Upper lobe of left lung (tissue), 6 donors: ENCODE measurements at regions not wholly inside any gene's neighbourhood (a gene's known extent, or its start where the extent isn't known, plus 50 kb on each side); places are given as distances from the start of the nearest gene placed in this dataset.

Source experiments
- ATAC-seq, 2 donors: fragments of 200-7000 bp; cut with Tn5 transposase; one replicate each; pipeline ENCODE4 v1.9.1; 2022; ENCODE audit warnings: mild to moderate bottlenecking in 2 of 2, moderate library complexity in 2 of 2; ENCODE audit not compliant: low FRiP score in 2 of 2
- DNase-seq, 2 donors: peaks; one replicate each; pipeline ENCODE4 v3.0.0-alpha.2; 2019 to 2020
- H3K27ac ChIP-seq, 4 donors: fragments of 200-600 bp; sonication (generic); one replicate each; pipeline ENCODE4 v1.5.1; 2016 to 2019
- H3K27me3 ChIP-seq, 4 donors: fragments of 200-600 bp; sonication (generic); one replicate each; pipeline ENCODE4 v1.5.1; 2017 to 2019
- H3K36me3 ChIP-seq, 4 donors: fragments of 200-600 bp; sonication (generic); one replicate each; pipeline ENCODE4 v1.5.1; 2016 to 2019
- H3K4me1 ChIP-seq, 4 donors: fragments of 200-600 bp; sonication (generic); one replicate each; pipeline ENCODE4 v1.5.1; 2018 to 2019
- H3K4me3 ChIP-seq, 4 donors: fragments of 200-600 bp; sonication (generic); one replicate each; pipeline ENCODE4 v1.5.1; 2017 to 2019; ENCODE audit warnings: mild to moderate bottlenecking in 2 of 4, moderate library complexity in 1 of 4
- H3K9me3 ChIP-seq, 4 donors: fragments of 200-600 bp; sonication (generic); one replicate each; pipeline ENCODE4 v1.5.1; 2018 to 2019
- EP300 ChIP-seq, 4 donors: sonication (generic); formaldehyde crosslinking; IDR thresholded peaks; one replicate each; pipeline ENCODE4 v1.5.1; 2017; ENCODE audit warnings: antibody characterized with exemption in 4 of 4, control low read depth in 2 of 4
- POLR2A ChIP-seq, 4 donors: fragments of 450-650 bp; IDR thresholded peaks; one replicate each; pipeline ENCODE4 v1.5.1; 2016 to 2017; ENCODE audit warnings: antibody characterized with exemption in 4 of 4, mild to moderate bottlenecking in 2 of 4
- POLR2AphosphoS5 ChIP-seq, 2 donors: sonication (generic); formaldehyde crosslinking; IDR thresholded peaks; one replicate each; pipeline ENCODE4 v1.5.1; 2017; ENCODE audit warnings: antibody characterized with exemption in 2 of 2
- WGBS, 2 donors: methylation state at CpG; one replicate each; pipeline ENCODE4 v1.1.5; 2017 to 2018; 5-methylcytosine and 5-hydroxymethylcytosine counted together
- TF ChIP-seq, protein P1 (sequence below), 6 experiments: fragments of 450-650 bp in 4 of 6; fragments of 200-600 bp in 2 of 6; sonication (generic) in 2 of 6; IDR thresholded peaks; one replicate each; pipeline ENCODE4 v1.5.1; 2016 to 2019; ENCODE audit warnings: antibody characterized with exemption in 6 of 6
- donor health status: DM: no; HTN: no; CAD: no; lungs with moderate emphysema.
- donor health status: DM: no; HTN: yes; CAD: no; lungs with severe emphysema.

DNA sequence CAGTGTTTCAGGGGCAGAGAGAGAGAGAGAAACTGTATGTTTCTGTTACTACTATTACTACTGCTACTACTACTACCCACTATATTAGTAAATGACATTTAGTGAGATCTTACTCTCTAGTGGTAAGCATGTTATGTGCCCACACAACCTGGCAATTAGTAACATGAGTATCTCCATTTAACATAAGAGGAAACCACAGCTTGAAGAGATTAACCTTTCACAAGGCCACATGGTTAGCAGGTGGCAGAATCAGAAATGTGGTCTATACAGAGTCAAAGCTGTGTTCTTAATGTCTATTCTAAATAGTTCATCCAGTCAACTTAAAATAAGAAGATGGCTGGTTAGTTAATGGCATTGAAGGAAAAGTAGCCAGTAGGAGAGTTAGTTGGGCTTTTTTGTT is 961.6 kb downstream of the MCTP2 start:
- DNase-seq, result no peak
- TF ChIP-seq EP300 (IDR thresholded peaks at IDR 0.05), result no peak
- TF ChIP-seq POLR2AphosphoS5 (IDR thresholded peaks at IDR 0.05), result no peak
- no peak for TF ChIP-seq POLR2A (IDR thresholded peaks at IDR 0.05)
- TF ChIP-seq, protein P1, sequence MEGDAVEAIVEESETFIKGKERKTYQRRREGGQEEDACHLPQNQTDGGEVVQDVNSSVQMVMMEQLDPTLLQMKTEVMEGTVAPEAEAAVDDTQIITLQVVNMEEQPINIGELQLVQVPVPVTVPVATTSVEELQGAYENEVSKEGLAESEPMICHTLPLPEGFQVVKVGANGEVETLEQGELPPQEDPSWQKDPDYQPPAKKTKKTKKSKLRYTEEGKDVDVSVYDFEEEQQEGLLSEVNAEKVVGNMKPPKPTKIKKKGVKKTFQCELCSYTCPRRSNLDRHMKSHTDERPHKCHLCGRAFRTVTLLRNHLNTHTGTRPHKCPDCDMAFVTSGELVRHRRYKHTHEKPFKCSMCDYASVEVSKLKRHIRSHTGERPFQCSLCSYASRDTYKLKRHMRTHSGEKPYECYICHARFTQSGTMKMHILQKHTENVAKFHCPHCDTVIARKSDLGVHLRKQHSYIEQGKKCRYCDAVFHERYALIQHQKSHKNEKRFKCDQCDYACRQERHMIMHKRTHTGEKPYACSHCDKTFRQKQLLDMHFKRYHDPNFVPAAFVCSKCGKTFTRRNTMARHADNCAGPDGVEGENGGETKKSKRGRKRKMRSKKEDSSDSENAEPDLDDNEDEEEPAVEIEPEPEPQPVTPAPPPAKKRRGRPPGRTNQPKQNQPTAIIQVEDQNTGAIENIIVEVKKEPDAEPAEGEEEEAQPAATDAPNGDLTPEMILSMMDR (IDR thresholded peaks at IDR 0.05), result no peak

DNA sequence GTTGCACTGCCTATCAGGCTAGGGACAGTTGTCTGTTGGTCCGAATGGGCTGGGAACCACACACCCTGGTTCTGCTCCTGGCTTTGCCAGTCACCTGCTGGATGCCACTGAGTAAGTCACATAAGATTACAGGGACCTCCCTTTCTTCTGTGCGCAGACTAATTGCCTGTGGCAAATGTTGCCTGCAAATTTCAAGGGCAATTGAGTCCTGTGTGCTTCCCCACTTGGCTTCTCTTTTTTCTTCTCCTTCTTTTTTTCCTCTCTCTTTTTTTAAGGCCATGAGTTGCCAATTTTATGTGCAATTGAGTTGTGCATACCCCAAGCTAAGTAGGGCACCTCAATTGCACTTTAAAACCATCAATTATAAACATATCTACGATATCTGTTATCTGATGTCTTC is 963.4 kb downstream of the MCTP2 start:
- Histone ChIP-seq H3K27me3 (no peaks in the 10 kb centered on the region), H3K9me3 (peaks cover 0 to 3% (median 2%) of the 10 kb centered on the region in 4 donors), H3K36me3 (no peaks in the 10 kb centered on the region), H3K4me3 (no peak overlapping the region), H3K4me1 (no peaks in the 10 kb centered on the region), H3K27ac (no peak overlapping the region)
- DNase-seq (no peak), ATAC-seq (no peak)
- TF ChIP-seq POLR2AphosphoS5 (IDR thresholded peaks at IDR 0.05) (no peak), EP300 (IDR thresholded peaks at IDR 0.05) (no peak), POLR2A (IDR thresholded peaks at IDR 0.05) (no peak)
- TF ChIP-seq, protein P1 (IDR thresholded peaks at IDR 0.05), result no peak
- WGBS, 2 donors, result 81 to 87% methylated on average over 3 of the region's 3 CpGs

More for the DNA sequence above, 961.6 kb downstream of the MCTP2 start:
- Histone ChIP-seq H3K4me1 (no peaks in the 10 kb centered on the region), H3K27me3 (no peaks in the 10 kb centered on the region), H3K36me3 (no peaks in the 10 kb centered on the region), H3K9me3 (peaks cover 0 to 3% (median 0%) of the 10 kb centered on the region in 4 donors), H3K27ac (no peak overlapping the region), H3K4me3 (no peak overlapping the region)
- ATAC-seq, result no peak

DNA sequence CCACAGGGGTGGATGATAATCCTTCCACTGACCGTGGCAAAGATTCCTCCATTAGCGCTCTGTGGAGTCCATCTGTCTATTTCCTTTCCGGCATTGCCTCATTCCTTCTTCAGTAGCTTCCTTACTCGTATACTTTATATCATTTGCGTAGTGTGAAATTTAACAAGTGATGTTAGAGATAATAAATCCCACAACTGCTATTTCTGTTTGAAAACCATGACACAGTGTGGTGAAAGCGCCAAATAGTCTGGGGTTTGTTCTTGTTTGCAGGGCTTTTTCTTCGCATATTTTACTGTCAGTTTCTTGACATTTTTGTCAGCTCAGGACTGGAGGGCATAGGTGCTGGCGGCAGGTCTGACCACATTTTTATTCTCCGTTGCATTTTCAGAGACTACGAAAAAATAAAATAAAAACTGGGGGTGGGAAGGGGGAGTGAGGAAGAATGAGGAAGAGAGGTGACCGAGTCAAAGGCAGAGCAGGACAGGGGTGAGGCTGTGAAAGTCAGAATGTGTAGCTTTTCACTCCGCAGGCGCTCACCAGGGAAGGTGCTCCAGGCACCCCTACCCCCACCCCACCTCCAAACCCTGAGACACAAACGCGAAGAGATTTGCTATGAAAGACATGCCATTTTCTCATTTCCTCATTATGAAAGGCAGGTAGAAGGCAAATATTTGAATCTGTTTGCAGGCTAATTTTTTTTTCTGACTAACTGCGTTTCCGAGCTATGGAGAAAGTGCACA is 965.0 kb downstream of the MCTP2 start:
- no peaks in the 10 kb centered on the region for H3K27me3 ChIP-seq
- 64 to 68% methylated on average over 17 of the region's 17 CpGs for WGBS, 2 donors
- H3K4me1 ChIP-seq, result no peaks in the 10 kb centered on the region
- DNase-seq (no peak), ATAC-seq (no peak)
- TF ChIP-seq EP300 (IDR thresholded peaks at IDR 0.05), result no peak
- TF ChIP-seq POLR2A (IDR thresholded peaks at IDR 0.05), result no peak
- no peak for TF ChIP-seq POLR2AphosphoS5 (IDR thresholded peaks at IDR 0.05)
- TF ChIP-seq, protein P1 (IDR thresholded peaks at IDR 0.05), result no peak
- no peak overlapping the region for H3K27ac ChIP-seq
- H3K36me3 ChIP-seq, result no peaks in the 10 kb centered on the region
- peaks cover 0 to 6% (median 2%) of the 10 kb centered on the region in 4 donors for H3K9me3 ChIP-seq
- no peak overlapping the region for H3K4me3 ChIP-seq

DNA sequence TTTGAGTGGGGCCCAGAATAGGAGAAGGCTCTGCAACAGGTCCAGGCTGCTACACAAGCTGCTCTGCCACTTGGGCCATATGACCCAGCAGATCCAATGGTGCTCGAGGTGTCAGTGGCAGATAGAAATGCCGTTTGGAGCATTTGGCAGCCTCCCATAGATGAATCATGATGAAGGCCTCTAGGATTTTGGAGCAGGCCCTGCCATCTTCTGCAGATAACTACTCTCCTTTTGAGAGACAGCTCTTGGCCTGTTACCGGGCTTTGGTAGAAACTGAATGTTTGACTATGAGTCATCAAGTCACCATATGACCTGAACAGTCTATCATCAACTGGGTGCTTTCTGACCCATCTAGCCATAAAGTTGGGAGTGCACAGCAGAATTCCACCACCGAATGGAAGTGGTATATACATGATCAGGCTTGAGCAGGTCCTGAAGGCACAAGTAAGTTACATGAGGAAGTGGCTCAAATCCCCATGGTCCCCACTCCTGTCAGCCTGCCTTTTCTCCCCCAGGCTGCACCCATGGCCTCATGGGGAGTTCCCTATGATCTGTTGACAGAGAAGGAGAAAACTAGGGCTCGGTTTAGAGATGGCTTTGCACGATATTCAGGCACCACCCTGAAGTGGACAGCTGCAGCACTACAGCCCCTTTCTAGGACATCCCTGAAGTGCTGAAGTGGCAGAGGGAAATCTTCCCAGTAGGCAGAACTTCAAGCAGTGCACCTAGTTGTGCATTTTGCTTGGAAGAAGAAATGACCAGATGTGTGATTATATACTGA is 971.4 kb downstream of the MCTP2 start:
- no peak for ATAC-seq
- Histone ChIP-seq H3K36me3 (no peaks in the 10 kb centered on the region), H3K27ac (no peak overlapping the region), H3K9me3 (peaks cover 0 to 16% (median 4%) of the 10 kb centered on the region in 4 donors), H3K27me3 (no peaks in the 10 kb centered on the region), H3K4me3 (no peak overlapping the region), H3K4me1 (no peaks in the 10 kb centered on the region)
- DNase-seq, result no peak
- TF ChIP-seq, protein P1 (IDR thresholded peaks at IDR 0.05), result no peak
- TF ChIP-seq EP300 (IDR thresholded peaks at IDR 0.05) (no peak), POLR2AphosphoS5 (IDR thresholded peaks at IDR 0.05) (no peak), POLR2A (IDR thresholded peaks at IDR 0.05) (no peak)
- WGBS, 2 donors, result 78 to 80% methylated on average over 5 to 6 of the region's 6 CpGs
